Eye (tissue), 1 donor: ENCODE measurements at regions not wholly inside any gene's neighbourhood (a gene's known extent, or its start where the extent isn't known, plus 50 kb on each side); places are given as distances from the start of the nearest gene placed in this dataset.
"Not testable (repeated sequence)": the region's sequence is repeated elsewhere in the genome, so short reads cannot be mapped to it uniquely, and the experiment has no call there.

Experiments used
- DNase-seq: peaks from one replicate; pipeline ENCODE4 v3.0.0-alpha.2; 2015

- DNase-seq, result no peak
Observed at GRCh38 chr12:124222368-124223245, 72.3 kb upstream of the RFLNA start.

GRCh38 chr12:124223733-124224138, 71.2 kb upstream of the RFLNA start:
- not testable (repeated sequence) for DNase-seq

GRCh38 chr12:124224535-124225110, 70.3 kb upstream of the RFLNA start:
- DNase-seq, result no peak

- DNase-seq, result no peak
Observed at GRCh38 chr12:124225730-124226129, 69.2 kb upstream of the RFLNA start.

GRCh38 chr12:124227951-124228711, 66.8 kb upstream of the RFLNA start:
- DNase-seq, result no peak

- DNase-seq, result no peak
Observed at GRCh38 chr12:124229520-124229919, 65.4 kb upstream of the RFLNA start.

- no peak for DNase-seq
Observed at GRCh38 chr12:124230117-124230757, 64.7 kb upstream of the RFLNA start.

GRCh38 chr12:124230789-124231188, 64.1 kb upstream of the RFLNA start:
- no peak for DNase-seq

- DNase-seq, result no peak
Observed at GRCh38 chr12:124231980-124232653, 62.8 kb upstream of the RFLNA start.

- peak; percentile 44 for DNase-seq
Observed at GRCh38 chr12:124232654-124232987, 62.3 kb upstream of the RFLNA start.

- DNase-seq, result no peak
Observed at GRCh38 chr12:124233041-124233796, 61.7 kb upstream of the RFLNA start.

- no peak for DNase-seq
Observed at GRCh38 chr12:124233846-124234640, 60.9 kb upstream of the RFLNA start.

- DNase-seq, result no peak
Observed at GRCh38 chr12:124236625-124237031, 58.3 kb upstream of the RFLNA start.

- no peak for DNase-seq
Observed at GRCh38 chr12:124238886-124239285, 56.0 kb upstream of the RFLNA start.

GRCh38 chr12:124240493-124240892, 54.4 kb upstream of the RFLNA start:
- peak; percentile 42 for DNase-seq

GRCh38 chr12:124241776-124242528, 52.9 kb upstream of the RFLNA start:
- no peak for DNase-seq

- no peak for DNase-seq
Observed at GRCh38 chr12:124242529-124243065, 52.3 kb upstream of the RFLNA start.

GRCh38 chr12:124243936-124244335, 51.0 kb upstream of the RFLNA start:
- DNase-seq, result no peak
